ENCODE measurements at regions not wholly inside any gene's neighbourhood (a gene's known extent, or its start where the extent isn't known, plus 50 kb on each side); places are given as distances from the start of the nearest gene placed in this dataset.

GRCh38 chr15:60096157-60096556 lies 92.0 kb downstream of the FOXB1 start:
- DNase-seq, result no peak

DNA sequence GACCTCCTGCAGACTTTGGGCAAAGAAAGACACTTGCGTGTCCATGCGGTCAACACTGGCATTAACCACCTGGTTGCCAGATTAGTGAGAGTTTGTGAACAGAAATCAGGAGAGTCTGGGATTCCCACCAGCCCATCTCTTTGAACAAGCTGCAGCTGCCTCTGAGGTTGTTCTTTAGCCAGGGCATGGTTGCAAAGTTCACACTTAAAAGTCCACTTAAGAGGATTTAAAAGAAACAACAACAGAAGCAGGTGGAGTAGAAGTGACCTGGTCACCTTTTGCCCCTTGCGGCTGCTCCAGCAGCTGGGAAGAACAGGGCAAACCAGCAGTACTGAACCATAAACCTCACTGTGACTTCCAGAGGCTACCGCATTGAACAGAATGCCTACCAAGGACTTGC lies 97.3 kb downstream of the FOXB1 start:
- DNase-seq, result no peak

GRCh38 chr15:60102748-60103147 lies 98.6 kb downstream of the FOXB1 start:
- DNase-seq, result no peak

- no peak for DNase-seq
Observed at GRCh38 chr15:60110909-60111308, 106.8 kb downstream of the FOXB1 start.

- DNase-seq, result no peak
Observed at GRCh38 chr15:60115579-60116380, 111.7 kb downstream of the FOXB1 start.

- DNase-seq, result no peak
Observed at GRCh38 chr15:60116456-60117089, 112.5 kb downstream of the FOXB1 start.

GRCh38 chr15:60118146-60118545 lies 114.0 kb downstream of the FOXB1 start:
- no peak for DNase-seq

- DNase-seq, result no peak
Observed at GRCh38 chr15:60118626-60119025, 114.5 kb downstream of the FOXB1 start.

GRCh38 chr15:60119101-60119500 lies 115.0 kb downstream of the FOXB1 start:
- DNase-seq, result no peak

- DNase-seq, result no peak
Observed at GRCh38 chr15:60120100-60120499, 116.0 kb downstream of the FOXB1 start.

DNA sequence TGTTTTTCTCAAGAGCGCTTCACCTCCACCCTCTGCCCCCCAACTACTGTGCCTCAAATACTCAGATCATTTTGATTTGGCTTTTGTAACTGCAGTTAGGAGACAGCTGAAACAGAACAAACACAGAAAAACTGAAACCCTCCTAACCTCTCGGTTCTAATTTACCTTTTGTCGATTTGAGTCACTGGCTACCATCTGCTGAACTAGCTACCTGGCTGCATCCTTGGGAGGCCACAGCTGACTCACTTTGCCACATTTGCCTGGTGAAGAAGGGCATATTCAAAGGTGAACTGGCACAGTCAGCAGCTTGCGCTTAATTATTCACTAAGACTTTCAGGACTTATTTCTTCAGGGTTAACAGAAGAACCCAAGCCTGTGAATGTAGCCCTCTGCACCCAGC lies 117.7 kb downstream of the FOXB1 start:
- DNase-seq, result peak; percentile 7

GRCh38 chr15:60122691-60123090 lies 118.6 kb downstream of the FOXB1 start:
- no peak for DNase-seq

DNA sequence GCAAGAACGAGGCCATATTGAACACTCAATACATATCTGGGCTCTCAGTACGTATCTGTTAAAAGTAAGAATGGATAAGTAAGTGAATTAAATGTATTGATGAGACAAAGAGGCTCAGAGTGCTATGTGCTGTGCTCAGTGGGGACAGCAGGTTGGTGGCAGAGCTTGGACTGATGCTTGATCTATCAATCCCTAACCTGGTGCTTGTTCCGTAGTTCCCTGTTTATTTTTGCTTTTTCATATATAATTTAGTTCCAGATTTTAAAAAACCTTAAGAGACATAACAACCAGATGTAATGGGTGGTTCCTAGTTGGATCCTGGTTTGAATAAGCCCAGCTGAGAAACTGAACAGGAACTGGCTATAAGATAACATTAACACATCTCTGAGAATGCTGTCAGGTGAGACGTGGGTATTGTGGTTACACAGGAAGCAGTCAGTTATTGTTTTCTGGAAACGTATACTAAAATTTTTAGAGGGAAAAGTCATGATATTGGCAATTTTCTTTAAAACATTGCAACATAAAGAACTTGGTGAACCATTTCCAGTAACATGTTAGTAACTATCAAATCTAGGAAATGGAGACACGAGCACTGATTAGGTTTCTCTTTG lies 120.5 kb downstream of the FOXB1 start:
- DNase-seq, result no peak

DNA sequence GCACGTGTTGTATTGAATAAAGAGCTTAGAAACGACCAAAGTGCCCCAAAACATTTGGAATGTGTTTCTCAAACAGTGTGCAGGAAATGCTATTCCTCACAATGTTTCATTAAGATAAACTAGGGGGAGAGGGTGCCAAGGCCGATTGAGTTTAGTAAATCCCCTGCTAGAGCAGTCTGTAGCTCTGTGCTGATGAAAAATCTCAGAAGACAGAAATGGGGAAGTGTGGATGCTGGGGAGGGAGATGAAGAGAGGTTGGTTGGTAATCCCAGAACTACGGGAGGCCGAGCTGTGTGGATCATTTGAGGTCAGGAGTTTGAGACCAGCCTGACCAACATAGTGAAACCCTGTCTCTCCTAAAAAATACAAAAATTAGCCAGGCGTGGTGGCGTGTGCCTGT lies 121.2 kb downstream of the FOXB1 start:
- DNase-seq, result no peak

DNA sequence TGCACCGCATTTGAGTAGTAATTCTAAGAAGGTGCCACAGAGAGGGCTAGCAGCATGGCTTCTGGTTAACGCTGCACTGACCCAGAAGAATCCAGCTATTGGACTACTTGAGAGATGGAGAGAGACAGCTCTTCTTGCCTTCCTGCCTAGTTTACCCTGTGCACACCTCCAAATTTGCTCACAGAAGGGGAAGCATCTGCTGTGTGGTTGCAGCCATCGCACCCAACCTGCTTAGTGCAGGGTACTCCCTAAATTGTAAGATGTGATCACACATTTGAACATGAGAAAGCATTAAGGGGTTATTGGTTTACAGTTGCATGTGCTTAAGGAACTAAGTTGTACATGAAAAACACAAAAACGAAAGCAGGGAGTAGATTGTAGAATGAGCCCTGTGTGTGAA lies 122.1 kb downstream of the FOXB1 start:
- DNase-seq, result no peak

- no peak for DNase-seq
Observed at GRCh38 chr15:60126661-60127060, 122.5 kb downstream of the FOXB1 start.

GRCh38 chr15:60128000-60128376 lies 123.9 kb downstream of the FOXB1 start:
- DNase-seq, result no peak

GRCh38 chr15:60128710-60129109 lies 124.6 kb downstream of the FOXB1 start:
- no peak for DNase-seq

DNA sequence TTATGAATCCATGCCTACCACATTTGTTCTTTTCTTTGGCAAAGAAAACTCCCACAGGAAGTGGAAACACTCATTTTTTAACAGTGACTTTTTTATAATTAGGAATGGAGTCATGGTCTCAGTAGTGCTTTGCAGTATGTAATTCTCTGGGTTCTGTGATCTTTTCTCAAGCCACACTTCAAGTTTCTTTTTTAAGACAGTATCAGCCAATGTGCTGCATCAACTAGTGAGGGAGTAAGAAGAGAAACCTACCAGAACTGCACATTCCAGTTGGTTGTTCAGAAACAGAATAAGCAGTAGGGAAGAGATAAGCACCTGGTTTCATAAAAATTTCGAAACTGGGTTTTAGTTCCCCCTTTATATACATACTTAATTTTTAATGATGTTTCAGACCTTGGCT lies 126.3 kb downstream of the FOXB1 start:
- DNase-seq, result no peak

- no peak for DNase-seq
Observed at GRCh38 chr15:60130821-60131220, 126.7 kb downstream of the FOXB1 start.

DNA sequence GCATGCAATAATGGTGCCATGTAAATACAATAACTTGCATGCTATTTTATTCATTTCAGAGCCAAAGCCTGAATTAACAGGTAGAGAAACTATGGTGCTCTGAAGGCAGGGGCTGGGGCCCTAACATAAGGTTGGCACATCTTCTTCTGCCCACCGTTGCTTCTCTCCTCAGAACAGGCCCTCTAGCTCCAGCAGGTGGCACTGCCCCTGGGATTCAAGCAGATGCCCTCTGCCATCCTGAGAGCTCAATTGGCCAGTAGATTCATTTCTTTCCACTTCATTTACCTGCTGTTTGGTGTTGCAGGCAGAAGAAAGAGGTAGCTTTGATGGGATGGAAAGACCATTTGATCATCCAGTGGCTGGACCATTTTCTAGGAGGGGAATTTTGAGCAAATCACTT lies 130.5 kb downstream of the FOXB1 start:
- peak; percentile 10 for DNase-seq

DNA sequence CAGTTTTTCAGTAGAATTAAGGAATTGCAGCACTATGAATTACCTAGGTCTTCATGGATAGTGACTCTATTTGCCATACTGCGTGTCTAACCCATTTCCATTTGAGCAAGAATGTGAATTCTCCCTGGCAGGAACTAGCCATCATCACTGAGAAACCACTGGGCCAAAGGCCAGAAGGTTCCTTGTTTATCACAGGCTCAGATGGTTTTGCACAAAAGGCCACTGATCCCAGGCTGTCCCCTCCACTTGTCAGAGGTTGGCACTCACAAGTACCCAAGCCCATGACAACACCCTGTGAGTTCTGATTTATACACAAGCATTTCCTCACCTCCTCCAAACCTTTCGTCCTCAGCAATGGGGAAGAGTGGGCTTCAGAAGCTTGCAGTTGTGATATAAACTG lies 131.8 kb downstream of the FOXB1 start:
- DNase-seq, result no peak

DNA sequence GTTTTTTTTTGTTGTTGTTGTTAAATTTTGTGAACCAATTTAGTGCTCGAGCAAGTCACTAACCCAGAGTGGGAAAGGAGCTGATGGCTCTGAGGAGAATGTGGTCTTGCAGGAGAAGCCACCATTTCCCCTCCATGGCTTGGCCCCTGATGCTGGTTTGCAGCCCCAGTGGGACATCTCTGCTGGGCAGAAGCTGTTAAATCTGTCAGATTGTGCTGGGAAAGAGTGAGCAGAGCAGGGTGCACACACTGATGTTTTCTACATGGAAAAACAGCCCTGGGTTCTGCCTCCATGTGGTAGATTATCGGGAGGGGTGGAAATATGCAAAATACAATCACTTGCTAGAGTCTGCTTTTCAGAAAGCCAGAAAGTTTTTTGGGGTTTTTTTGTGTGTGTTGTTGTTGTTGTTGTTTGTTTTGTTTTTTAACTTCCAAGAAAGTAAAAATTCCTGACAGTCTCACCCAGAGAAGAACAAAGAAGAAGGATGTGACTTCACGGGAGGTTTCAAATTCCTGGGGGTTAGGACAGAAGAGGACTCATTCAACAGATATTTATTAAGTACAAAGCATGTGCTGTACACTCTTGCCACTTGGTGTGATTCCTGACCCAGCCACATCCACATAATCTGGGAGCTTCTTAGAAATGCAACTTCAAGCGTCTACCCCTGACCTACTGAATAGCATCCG lies 133.7 kb downstream of the FOXB1 start:
- DNase-seq, result no peak

Measured in stimulated activated CD4-positive, alpha-beta T cell treated with anti-CD3 and anti-CD28 coated beads, Interleukin-4, amount 100 ng/mL, for 1 hour (primary cell).